HUES6 (cell line): ENCODE measurements at regions not wholly inside any gene's neighbourhood (a gene's known extent, or its start where the extent isn't known, plus 50 kb on each side); places are given as distances from the start of the nearest gene placed in this dataset.

Source experiments
- H3K27ac ChIP-seq: 2 replicates; pipeline ENCODE4 v1.7.0; 2013; ENCODE audit warnings: low read depth, mild to moderate bottlenecking, low read length, inconsistent platforms
- H3K27me3 ChIP-seq: 2 replicates; pipeline ENCODE4 v1.6.1; 2013; ENCODE audit warnings: low read length; ENCODE audit not compliant: control insufficient read depth, insufficient read depth
- H3K36me3 ChIP-seq: 2 replicates; pipeline ENCODE4 v1.6.1; 2013; ENCODE audit warnings: low read length; ENCODE audit not compliant: control insufficient read depth, insufficient read depth
- H3K4me1 ChIP-seq: 2 replicates; pipeline ENCODE4 v1.6.1; 2013; ENCODE audit warnings: low read length; ENCODE audit not compliant: control insufficient read depth, insufficient read depth
- H3K4me3 ChIP-seq: 2 replicates; pipeline ENCODE4 v1.5.1; 2013; ENCODE audit warnings: low read depth, low read length
- H3K9ac ChIP-seq: one replicate; pipeline ENCODE4 v1.6.1; 2013; ENCODE audit warnings: mild to moderate bottlenecking, low read length
- H3K9me3 ChIP-seq: 2 replicates; pipeline ENCODE4 v1.6.1; 2013; ENCODE audit warnings: low read depth, low read length; ENCODE audit not compliant: control insufficient read depth, insufficient read depth

- no peak overlapping the region for H3K27ac ChIP-seq
- no peaks in the 10 kb centered on the region for H3K4me1 ChIP-seq
- H3K9ac ChIP-seq, result no peak overlapping the region
- H3K9me3 ChIP-seq, result no peaks in the 10 kb centered on the region
- no peaks in the 10 kb centered on the region for H3K36me3 ChIP-seq
- no peak overlapping the region for H3K4me3 ChIP-seq
- H3K27me3 ChIP-seq, result no peaks in the 10 kb centered on the region
Measured at GRCh38 chr4:104772849-104773248, 278.2 kb upstream of the CXXC4 start.

DNA sequence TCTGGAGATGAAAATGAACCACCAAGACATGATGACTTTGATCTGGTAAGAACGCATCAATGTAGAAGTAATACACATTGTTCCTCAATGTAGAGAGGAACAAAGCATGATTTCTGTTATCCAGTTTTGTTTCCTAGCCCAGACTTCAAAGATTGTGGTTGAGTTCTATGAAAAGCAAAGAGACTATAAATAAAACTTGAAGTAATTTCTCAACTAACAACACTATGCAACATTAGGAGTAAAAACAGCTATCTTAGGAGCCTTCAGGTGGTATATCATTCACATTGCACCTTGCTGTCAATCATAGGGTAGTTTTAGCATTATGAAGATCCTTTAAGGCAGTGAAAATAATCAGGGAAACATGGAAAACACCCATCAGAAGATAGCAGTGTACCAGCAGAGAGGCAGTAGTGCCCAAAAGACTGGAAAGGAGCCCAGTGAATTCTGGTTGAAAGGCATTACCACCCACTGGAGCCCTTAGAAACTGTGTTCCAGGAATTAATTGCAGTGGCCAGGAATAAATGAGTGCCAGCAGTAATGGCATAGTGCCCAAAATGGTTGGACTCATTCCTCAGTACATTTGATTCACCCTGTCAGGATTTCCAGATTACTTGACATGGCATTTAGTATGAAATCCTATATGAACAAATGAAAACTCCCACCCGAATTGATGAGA lies 300.7 kb upstream of the CXXC4 start:
- Histone ChIP-seq H3K27ac (no peak overlapping the region), H3K36me3 (no peaks in the 10 kb centered on the region), H3K4me1 (no peaks in the 10 kb centered on the region), H3K9me3 (no peaks in the 10 kb centered on the region), H3K4me3 (no peak overlapping the region), H3K27me3 (no peaks in the 10 kb centered on the region), H3K9ac (no peak overlapping the region)

DNA sequence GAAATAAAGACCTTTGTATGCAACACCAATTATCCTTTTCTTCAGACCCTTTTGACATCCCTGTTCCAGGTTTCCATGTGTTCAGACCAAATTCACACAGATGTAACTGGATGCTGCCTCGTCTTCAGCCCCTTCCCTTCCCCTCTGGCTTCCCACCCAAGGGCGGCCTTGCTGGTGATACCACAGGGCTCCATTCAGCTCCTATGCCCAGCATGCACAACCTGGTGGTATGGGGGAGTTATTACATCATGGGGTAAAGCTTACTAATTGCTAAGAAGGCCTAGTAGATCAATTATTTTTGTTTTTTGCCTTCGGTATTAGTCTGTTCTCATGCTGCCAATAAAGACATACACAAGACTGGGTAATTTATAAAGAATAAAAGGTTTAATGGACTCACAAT lies 317.0 kb upstream of the CXXC4 start:
- Histone ChIP-seq H3K4me3 (no peak overlapping the region), H3K9me3 (no peaks in the 10 kb centered on the region), H3K27me3 (no peaks in the 10 kb centered on the region), H3K27ac (no peak overlapping the region), H3K4me1 (no peaks in the 10 kb centered on the region), H3K36me3 (no peaks in the 10 kb centered on the region), H3K9ac (no peak overlapping the region)

DNA sequence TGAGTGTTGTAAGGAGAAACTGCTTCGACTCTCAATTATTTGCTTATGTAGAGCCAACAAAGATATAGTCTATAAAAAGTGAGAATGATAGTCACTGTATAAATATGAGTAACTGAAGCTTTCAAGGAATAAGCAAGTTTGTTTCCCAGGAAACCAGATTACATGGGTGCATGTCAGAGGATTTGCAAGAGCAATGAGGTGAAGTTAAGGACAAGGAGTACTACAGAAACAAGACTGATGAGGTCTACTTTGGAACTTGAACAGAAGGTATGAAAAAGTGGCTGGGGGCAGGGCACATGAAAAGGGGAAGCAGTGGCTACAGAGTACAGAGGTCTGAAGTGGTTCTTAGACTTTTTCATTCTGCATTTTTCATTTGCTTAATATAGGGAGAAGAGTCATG lies 321.0 kb upstream of the CXXC4 start:
- Histone ChIP-seq H3K36me3 (no peaks in the 10 kb centered on the region), H3K27me3 (no peaks in the 10 kb centered on the region), H3K4me3 (no peak overlapping the region), H3K4me1 (no peaks in the 10 kb centered on the region), H3K27ac (no peak overlapping the region), H3K9ac (no peak overlapping the region), H3K9me3 (no peaks in the 10 kb centered on the region)

- no peaks in the 10 kb centered on the region for H3K4me1 ChIP-seq
- H3K9ac ChIP-seq, result no peak overlapping the region
- no peaks in the 10 kb centered on the region for H3K27me3 ChIP-seq
- H3K36me3 ChIP-seq, result no peaks in the 10 kb centered on the region
- no peak overlapping the region for H3K4me3 ChIP-seq
- no peaks in the 10 kb centered on the region for H3K9me3 ChIP-seq
- H3K27ac ChIP-seq, result no peak overlapping the region
Measured at GRCh38 chr4:104818579-104818978, 323.9 kb upstream of the CXXC4 start.

DNA sequence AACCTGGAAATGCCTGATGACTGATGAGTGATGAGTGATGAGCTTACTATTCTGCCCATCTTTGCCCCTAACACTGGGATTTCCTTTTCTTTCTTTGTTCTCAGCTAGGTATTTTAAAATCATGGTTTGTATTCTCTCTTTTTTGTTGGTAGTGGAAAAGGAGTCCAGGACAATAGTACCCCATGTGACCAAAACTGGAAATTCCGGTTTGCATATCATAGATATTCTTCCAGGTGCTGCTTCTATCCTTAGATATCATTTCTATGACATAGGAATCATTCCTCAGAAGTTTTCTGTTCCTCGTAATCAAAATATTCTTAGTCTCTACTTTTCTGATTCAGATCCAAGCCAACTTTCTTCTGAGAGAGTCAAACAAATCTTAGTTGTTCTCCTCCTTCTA lies 320.5 kb upstream of the TET2 start:
- H3K4me1 ChIP-seq, result no peaks in the 10 kb centered on the region
- H3K27me3 ChIP-seq, result no peaks in the 10 kb centered on the region
- no peaks in the 10 kb centered on the region for H3K9me3 ChIP-seq
- no peak overlapping the region for H3K9ac ChIP-seq
- H3K27ac ChIP-seq, result no peak overlapping the region
- no peak overlapping the region for H3K4me3 ChIP-seq
- H3K36me3 ChIP-seq, result no peaks in the 10 kb centered on the region

- Histone ChIP-seq H3K9me3 (no peaks in the 10 kb centered on the region), H3K4me1 (no peaks in the 10 kb centered on the region)
Measured at GRCh38 chr4:104829761-104830160, 316.9 kb upstream of the TET2 start.

GRCh38 chr4:104848597-104849225 lies 298.0 kb upstream of the TET2 start:
- no peaks in the 10 kb centered on the region for H3K4me1 ChIP-seq
- H3K27ac ChIP-seq, result no peak overlapping the region
- H3K36me3 ChIP-seq, result no peaks in the 10 kb centered on the region
- no peaks in the 10 kb centered on the region for H3K27me3 ChIP-seq
- no peak overlapping the region for H3K4me3 ChIP-seq
- H3K9me3 ChIP-seq, result no peaks in the 10 kb centered on the region
- no peak overlapping the region for H3K9ac ChIP-seq

More at GRCh38 chr4:104829761-104830160, 316.9 kb upstream of the TET2 start:
- Histone ChIP-seq H3K4me3 (no peak overlapping the region), H3K27me3 (no peaks in the 10 kb centered on the region), H3K27ac (no peak overlapping the region), H3K36me3 (no peaks in the 10 kb centered on the region), H3K9ac (no peak overlapping the region)

DNA sequence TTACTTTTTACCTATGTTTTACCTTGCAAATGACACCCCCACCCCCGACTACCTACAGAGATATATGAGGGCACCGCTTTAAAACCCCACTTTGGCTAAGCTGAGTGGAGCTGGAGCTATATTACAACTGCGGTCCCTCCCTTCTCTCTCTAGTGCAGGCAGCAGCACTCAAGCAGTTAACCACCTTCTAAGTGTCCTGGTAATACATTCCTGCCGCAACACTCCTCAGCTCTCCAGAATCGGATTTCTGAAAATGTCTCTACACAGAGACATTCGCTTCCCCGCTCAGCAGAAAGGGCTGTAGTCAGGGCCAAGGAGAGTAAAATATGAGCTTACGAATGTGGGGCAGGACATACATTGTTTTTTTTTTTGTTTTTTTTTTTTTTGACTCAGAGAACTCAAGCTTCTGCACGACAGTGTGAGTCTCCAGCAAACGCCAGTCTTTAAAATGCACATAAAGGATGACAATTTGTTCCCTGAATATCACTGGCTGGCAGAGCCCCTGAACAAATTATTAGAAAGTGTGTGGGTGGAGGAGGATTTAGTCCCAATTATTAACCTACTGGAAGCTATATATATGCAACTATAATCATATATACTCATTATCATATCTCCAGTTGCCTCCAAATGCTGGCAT lies 287.0 kb upstream of the TET2 start:
- H3K9ac ChIP-seq, result no peak overlapping the region
- H3K36me3 ChIP-seq, result no peaks in the 10 kb centered on the region
- H3K27ac ChIP-seq, result no peak overlapping the region

DNA sequence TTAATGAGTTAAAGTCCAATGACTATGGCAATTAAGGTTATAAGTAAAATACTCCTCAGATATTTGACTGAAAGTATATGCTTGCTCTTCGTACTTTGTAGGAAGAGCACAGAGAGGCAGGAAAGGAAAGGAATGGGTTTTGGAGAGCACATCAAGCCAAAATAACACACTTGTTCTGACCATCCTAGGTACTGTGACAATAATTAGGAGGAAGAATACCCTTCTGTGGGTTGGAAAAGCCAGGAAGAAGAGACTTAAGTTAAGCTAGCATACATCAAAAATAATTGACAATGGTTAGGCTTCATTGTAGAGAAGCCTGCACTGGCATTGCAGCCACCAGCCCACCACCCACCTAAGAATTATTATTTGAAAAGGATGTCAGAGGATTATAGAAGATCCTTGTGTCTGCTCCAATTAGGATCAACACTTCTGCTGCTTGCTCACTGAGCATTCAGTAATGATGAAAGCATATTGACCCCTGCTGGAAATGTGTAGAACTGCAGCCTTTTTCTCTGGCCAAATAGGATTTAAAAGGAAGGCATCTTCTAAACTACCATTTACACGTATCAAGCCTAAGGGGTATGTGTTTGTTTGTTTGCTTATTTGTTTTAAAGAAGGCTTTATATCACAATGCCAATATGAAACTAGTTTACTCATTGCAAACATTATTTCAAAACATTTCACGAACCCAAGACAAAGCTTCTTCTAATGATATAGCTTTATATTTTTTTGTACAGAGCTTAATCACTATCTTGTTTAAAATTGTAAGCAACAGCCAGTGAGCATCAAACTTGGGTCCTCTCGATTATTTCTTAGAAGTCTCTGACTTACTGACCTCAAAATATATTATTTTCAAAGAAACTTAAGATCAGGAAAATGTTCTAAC lies 286.2 kb upstream of the TET2 start:
- Histone ChIP-seq H3K36me3 (no peaks in the 10 kb centered on the region), H3K4me1 (0 out of 2 replicates have a peak, but pooled peaks cover 3% of the 10 kb centered on the region), H3K27me3 (no peaks in the 10 kb centered on the region), H3K4me3 (no peak overlapping the region), H3K27ac (no peak overlapping the region), H3K9ac (no peak overlapping the region), H3K9me3 (0 out of 2 replicates have a peak, but pooled peaks cover 3% of the 10 kb centered on the region)

More for the DNA sequence above, 287.0 kb upstream of the TET2 start:
- Histone ChIP-seq H3K27me3 (no peaks in the 10 kb centered on the region), H3K9me3 (0 out of 2 replicates have a peak, but pooled peaks cover 3% of the 10 kb centered on the region), H3K4me1 (0 out of 2 replicates have a peak, but pooled peaks cover 3% of the 10 kb centered on the region), H3K4me3 (no peak overlapping the region)
